ENCODE measurements at regions not wholly inside any gene's neighbourhood (a gene's known extent, or its start where the extent isn't known, plus 50 kb on each side); places are given as distances from the start of the nearest gene placed in this dataset.

DNA sequence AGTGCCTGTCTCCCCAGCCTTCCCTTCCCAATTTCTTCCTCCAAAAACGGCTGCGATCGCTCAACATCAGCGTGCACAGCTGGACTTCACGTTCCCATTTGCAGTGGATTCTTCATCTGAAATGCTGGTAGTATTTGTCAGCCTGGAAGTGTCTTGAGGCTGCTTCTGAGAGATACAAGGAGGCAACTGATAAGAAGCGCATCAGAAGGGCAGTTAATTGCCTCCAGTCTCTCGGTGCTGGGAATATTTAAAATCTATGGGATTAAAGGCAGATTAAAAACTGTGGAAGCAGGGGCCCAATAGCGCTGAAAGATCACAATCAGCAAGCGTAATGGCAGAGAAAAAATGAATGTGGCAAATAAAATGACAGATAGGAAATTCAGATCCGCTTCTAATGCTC lies 450.0 kb downstream of the GATA3 start:
- DNase-seq: no peak

DNA sequence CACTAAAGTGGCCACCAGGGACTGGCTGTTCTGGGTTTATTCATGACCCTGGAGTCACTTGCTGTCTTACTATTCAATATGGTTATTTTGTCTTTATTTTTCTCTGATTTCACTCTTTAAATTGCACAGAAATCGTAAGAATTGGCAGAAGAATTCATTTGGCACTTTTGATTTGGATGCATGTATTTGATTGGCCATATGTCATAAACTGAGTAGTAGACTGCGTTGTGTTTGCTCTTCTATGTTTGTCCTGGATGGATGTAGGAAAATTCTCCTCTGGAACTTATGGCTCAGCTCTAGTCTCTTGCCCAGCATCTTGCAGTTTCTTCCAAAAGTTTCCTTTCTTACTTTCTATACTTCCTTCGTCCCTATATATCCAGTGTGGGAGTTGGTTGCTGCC lies 452.7 kb downstream of the GATA3 start:
- no peak for DNase-seq

DNA sequence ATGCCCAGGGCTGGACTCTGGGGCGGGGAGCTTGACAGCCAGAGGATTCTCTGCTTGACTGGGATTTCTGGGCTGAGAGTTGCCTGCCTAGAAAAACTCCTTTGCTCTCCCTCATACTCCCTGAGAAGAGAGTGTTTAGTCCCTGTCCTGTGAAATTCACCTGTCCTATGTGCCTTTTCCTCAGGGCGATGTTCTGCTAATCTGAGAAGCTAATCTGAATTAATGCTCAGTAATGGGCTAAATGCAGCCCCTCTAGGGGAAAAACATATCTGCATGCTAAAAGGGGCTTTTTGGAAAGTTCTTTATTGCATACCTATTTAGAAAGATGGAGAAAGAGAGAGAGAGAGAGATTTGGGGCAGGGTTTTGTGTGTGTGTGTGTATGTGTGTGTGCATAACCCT lies 454.4 kb downstream of the GATA3 start:
- no peak for DNase-seq

DNA sequence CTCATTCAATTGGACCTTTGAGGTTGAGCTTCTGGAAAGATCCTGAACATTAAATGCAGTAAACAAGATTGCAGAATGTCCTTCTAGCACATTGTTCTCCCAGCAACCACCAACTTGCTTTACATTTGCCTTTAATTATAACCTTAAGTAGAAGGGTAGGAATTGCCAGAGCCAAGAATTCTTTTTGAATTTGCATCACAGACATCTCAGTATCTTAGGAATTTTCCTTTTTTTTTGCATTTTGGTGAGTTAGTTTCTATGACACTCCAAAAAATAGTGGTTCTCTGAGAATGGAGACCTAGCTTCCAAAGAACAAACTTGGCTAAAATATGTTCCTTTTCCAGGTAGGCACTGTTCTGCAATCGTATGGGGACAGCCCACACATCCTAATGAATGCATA lies 456.0 kb downstream of the GATA3 start:
- DNase-seq: no peak

DNA sequence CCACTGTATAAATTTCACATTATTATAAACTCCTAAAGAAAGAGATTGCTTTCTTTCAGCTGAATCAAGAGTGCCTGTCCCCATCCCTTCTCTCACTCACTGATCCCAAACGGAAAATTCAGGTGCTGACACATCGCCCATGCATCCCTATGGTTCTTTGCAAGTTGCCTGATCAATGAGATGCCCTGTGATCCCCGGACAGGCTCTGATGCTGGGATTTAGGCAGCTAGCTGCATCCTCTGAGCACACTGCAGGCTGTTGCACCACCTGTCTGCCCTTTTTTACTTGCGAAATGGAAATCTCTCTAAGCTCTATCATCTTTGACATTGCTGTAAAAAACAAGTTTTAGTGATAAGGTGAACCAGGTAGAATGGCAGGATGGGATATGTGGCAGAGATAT lies 456.5 kb downstream of the GATA3 start:
- no peak for DNase-seq

DNA sequence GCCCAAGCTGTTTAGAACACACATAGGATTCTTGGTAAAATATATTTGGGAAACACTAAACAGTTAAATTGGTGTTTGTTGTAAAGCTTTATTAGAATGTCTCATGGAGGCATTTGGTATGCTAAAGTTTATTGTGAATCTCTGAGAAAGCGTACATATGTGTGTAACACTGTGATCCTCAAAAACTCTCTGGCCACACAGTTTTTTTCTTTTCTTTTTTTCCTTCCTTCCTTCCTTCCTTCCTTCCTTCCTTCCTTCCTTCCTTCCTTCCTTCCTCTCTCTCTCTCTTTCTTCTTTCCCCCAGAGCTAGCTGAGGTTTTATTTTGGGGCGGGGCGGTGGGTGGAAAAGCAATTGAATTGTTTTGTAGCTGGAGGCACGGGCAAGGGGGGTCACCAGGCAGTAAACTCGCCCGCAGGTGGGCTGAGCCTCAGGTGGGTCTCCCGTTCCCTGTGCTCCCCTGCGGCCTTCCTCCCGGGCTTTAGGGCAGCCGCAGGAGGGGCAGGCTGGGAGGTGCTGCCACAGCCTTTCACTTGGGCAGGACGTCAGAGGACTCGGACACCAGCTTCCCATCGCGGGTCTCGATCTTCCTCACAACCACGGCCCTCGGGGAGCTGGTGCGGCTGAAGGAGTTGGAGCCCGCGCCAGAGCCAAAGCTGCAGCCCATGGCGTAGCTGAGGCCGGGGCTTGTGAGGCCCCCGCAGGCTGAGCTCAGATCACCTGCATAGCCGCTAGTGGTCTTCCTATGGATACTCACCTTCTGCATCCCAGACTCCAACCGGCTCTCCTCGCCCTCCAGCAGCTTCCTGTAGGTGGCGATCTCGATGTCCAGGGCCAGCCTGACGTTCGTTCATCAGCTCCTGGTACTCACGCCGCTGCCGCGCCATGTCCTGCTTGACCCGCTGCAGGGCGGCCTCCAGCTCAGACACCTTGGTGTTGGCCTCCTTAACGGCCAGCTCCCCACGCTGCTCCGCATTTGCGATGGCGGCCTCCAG lies 459.0 kb downstream of the GATA3 start:
- no peak for DNase-seq

DNA sequence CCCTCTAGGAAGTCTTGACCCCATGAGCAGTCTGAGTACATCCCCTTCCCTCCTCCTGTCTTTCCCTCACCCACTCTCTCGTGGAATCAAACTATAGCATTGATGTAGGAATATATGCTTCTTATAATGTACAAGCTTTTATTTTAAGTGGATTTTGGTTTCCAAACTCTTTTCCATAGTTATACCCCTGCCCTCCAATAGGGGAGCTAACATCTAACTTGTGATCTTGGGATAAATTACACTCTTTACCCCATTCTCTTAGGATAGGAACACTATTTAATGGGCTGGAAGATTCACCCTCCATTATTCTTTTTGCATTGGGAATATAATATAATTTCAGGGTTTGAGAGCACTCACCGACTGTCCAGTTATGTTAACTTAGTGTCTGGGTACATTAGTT lies 465.9 kb downstream of the GATA3 start:
- no peak for DNase-seq

DNA sequence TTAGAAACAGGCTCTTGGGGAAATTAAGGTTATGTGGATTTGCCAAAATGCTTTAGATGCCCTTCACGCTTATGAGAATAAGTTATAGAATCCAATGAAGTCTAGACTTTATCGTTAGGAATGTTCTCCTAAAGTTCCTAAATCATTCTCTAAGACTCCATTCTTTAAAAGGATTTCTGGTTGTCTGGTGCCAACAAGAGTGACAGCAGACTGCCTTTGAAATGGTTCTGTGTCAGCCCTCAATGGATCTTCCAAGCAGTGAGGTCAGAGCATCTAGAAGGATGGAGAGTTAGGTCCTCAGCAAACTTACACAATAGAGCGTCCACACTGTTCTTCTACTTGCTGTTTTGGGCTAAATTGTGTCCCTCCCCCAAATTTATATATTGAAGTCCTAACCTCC lies 473.3 kb downstream of the GATA3 start:
- DNase-seq: no peak

DNA sequence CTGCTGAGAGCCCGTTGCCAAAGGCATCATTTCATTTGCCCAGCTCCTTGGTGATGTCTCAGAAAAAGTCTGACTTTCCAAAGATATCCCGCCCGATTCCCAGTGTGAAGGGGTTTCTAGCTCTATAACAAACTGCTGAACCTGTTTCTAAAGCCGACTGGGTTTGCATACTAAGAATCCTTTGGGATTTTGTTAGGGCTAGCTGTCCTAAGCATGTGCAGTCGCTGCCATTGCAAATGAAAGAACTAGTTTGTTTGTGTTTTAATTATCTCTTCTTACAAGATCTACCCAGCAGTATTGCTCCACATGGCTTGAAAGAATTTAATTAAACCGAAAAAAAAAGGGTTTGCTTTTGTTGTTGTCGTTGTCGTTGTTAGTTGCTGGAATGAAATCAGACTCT lies 476.6 kb downstream of the GATA3 start:
- DNase-seq: no peak

DNA sequence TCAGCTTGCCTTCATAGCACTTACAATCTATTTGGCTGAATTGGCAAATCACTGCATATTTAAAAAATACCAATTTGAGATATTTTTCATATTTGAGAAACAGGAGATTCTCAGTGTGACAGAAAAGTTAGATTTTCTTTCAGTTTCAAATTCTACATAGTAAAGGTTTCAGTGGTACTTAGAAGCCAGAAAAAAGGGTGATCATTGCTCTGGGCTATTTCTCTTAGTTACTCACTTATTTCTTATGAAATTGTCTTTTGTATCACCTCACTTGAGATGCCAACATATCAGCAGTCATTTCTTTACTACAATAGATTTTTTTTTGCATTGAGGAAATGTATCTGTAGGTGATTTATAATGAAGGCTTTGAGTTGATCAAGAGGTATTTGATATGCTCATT lies 478.2 kb downstream of the GATA3 start:
- no peak for DNase-seq

DNA sequence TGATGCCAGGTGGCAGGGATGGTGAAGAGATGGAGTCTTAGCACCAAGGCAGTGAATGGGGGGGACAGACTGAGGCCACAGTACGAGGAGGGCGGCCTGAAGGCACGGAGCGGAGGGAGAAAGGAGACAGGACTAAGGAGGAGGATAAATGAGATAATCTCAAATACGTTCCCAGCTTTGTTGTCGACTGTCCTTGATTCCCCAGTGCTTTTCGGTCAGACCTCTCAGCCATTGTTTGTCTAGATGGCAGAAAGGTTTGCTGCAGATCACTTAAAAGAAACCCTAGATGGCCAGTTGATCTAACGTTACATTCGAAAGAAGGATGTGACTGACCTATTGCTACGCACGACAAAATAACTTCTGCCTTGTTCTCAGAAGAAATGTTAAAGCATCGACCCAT lies 479.0 kb downstream of the GATA3 start:
- DNase-seq: no peak

DNA sequence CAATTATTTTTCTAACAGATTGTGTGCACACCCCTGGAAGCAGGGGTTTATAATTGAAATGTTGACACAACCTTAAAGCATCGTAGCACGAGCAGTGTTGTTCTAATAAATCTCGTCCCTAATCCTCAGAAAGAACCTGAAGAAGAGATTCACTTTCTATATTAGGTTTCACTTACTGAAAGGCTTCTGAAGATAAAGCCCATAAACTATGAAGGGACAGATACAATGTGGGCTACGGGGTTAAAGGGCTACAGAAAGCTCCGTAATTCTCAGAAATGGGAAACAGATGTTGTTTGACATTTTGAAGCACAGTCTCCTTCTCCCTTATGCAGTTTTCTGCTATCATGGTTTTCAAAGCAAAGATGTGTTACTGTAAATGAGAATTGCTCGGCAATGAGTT lies 479.6 kb downstream of the GATA3 start:
- no peak for DNase-seq

DNA sequence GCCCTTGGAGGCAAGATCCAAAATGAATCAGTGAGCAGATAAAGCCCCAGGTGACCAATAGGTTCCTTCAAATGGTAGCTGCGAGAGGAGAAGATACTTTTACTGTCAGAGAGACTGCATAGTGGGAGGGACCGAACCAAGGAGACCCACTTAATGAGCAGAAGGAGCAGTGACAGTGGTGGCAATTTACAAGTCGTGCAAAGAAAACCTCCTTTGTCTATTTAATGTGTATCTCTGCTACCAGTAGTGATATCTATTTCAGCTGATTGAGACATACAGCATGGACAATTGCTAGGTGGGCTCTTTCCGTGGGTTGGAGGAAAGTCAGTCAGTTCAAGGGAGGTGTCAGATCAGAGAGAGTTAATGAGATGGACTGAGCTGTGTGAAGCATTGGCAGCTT lies 480.4 kb downstream of the GATA3 start:
- DNase-seq: no peak

DNA sequence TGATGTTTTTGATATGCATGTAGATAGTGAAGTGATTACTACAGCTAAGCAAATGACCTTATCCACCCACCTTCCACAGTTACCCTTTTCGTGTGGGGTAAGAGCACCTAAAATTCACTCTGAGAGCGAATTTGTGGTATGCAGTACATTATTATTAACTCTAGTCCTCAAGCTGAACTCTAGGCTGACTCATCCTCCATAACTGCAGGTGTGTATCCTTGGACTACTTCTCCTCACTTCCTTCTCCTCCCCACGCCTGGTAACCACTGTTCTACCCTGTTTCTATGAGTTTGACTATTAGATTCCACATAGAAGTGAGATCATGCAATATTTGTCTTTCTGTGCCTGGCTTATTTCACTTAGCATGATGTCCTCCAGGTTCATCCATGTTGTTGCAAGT lies 484.6 kb downstream of the GATA3 start:
- no peak for DNase-seq

DNA sequence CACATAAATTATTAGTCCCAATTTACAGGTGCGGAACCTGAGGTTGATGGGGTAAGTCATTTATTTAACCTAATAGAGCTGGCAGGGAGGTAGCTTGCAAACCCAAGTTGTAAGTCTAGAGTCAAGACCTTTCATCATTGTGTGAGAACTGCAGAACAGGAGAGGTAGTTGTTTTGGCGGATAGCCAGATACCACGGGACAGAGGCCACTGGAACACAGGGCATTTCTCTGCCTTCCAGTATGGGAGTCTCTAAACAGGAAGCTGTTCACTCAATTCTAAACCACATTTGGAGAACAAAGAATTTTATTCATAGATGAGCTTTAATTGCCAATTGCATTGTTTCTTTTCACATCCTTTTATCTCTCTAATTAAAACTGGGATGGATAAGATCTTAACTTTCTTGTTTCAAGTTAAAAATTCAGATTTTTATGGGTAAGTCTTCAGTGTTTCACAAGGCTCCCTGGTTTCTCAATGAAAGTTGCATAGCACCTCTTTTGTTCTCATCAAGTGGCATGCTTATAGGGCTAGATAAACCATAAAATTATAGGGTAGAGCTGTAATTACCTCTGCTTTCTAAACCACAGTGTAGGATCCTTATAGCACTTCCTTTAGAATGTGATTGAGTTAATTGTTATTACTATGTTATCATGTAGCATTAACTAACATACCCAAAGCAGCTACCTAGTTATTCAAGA lies 489.0 kb downstream of the GATA3 start:
- DNase-seq: no peak

DNA sequence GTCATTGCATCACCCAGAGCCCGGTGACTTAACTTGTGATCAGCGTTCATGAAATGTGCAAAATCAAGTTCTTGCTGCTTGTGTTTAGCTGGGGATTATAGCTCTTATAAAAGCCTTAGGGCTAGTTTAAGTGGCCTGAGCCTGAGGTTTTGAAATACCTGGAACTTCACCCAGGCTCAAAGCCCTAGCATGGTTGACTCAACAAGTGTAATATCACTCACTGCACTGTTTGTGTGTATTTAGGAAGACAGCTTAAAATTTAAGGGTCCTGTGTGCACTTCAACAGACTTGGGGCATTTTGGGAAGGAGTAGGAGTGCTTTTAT lies 489.5 kb downstream of the GATA3 start:
- no peak for DNase-seq

DNA sequence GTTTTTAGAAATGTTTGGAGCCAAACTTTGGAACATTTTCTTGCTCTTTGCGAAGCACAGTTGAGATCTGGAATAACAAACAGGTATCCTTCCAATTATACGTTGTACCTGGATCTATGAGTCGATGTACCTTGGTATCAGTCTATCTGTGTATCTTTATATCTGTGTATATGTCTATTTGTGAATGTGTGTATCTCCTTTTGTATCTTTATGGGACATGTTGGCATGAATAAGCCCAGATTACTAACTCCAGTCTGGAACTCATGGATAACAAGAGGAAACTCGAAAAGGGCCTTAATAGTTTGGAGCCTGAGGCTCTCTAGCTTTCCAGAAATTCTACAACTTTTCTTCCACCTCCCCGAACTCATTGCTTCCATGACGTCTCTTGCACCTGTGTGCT lies 490.0 kb downstream of the GATA3 start:
- no peak for DNase-seq

DNA sequence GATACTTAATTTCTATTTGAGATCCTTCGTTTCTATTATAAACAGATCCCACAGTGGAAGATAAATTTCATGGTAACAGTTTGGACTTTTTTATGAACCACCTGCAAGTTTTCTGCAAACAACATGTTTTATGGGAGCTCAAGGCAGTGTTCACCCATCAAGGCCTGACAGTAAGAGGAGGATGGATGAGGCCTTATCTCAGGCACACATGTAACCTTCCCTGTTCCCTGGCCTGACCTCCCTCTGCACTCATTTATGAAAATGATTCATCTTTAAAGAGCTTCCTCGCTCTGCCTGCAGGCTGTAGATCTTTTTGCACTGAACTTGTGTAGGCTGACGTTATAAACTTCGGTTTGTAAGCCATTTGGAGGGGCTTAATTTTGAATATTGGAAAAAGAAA lies 500.1 kb downstream of the GATA3 start:
- no peak for DNase-seq

DNA sequence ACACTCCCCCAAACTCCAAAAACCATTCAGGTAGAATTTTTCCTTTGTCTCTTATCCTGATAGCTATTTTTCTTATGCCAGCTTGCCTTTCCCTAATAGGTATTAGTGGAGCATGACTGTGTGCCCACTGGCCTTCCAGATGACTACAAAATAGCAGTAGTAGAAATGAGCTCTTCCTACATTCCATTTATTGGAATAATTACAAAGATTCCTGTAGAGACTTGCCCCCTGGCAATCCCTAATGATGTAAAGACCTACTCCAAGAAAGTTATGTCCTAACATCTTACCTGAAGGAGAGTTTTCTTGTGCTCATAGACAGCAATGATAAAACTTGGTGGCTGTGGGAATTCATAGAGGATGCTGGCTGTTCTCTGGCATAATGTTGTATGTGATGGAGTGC lies 501.8 kb downstream of the GATA3 start:
- no peak for DNase-seq

DNA sequence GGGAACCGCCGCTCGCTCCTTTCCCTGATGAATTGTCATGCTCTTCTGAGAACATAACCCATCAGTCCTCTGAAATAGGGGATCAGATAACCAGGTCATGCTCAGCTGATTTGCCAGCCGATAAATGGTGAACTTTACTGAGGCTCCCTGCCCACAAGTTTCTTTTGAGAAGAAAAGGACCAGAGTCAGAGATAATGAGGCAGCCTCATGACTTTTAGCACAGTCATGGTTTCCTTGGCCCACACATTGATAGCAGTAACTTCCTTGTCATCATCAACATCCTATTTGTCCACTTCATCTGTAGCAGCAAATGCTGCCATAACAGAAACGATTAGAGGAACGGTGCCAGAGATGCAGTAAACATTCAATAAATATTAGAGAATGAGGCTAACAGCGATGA lies 509.0 kb downstream of the GATA3 start:
- no peak for DNase-seq

DNA sequence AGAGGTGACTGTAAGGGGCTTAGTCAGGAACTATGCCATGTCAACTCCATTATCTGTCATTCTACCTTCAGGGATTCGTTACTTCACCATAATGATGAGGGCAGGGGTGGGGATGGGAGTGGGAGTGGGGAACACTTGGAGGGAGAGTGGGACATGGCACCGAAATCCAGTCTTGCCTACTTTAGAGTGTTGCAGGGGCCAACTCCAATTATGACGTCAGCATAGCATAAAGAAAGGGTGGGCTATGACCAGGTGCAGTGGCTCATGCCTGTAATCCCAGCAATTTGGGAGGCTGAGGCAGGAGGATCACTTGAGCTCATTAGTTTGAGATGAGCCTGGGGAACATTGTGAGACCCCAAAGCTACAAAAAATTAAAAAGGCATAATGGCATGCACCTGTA lies 512.2 kb downstream of the GATA3 start:
- DNase-seq: no peak

DNA sequence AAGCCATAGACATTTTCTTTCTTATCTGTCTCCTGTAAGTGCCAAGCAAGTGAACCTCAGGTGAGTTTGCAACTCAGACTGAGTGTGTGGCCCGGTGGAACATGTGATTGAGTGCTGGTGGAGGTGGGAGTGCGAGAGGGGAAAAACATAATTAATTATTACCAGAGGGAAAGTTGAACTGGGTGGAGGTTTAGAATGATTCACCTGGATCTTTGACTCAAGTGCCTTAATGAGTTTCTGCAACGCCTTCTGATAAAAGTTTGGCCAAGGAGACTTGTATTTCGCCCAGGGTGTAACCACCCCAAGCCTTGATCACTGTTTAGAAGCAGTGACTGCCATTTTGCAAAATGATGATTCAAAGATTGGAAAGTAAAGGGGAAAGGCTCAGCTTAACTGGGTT lies 513.9 kb downstream of the GATA3 start:
- DNase-seq: no peak

DNA sequence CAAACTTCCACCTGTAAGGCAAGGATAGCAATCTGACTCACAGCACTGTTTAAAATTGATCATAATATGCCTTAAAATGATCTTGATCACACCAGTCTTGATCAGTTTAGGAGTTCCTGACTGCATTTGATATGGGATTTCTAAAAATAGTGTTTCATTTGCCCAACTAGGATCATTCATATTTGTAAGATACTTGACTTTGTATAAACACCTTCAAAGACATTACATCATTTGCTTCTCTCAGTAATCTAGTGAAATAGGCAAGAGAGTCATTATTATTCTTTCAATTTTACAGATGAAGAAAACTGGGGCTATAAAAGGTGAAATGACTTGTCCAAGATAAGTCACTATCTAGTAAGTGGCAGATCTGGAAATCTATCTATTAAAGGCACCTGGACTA lies 521.1 kb downstream of the GATA3 start:
- DNase-seq: no peak

DNA sequence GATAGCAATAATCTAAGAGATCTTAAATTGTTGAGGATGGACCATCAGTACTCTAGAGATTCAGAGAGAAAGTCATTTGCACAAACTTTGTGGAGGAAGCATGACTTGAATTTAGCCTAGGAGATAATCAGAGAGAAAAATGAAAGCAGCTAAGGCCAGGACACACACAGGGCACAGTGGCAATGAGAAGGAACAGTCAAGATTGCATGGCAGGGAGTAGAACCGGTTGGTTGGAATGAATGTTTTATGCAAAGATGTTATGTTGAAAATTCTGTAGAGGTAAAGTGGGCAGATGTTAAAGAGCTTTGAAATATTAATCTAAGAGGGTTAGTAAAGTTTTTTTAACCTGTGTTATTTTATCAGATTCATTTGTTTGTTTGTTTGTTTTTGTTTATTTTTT lies 521.8 kb downstream of the GATA3 start:
- DNase-seq: no peak

DNA sequence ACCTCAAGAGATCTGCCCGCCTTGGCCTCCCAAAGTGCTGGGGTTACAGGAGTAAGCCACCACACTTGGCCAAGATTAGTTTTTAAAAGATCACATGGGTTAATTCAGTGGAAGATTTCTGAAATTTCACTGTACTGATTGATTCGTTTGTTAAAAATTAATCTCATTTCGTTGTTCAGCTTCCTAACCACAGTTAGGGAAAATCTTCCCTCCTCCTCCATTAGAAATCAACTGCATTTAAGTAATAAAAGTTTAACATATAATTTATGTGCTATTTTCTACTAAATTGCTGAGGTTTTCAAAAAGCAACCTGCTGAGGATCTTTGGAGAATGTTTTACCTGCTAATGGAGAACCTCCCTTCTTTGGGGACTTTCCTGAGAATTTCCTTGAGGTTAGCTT lies 522.4 kb downstream of the GATA3 start:
- no peak for DNase-seq

Data from NCI-H2171 treated with DMSO at 0.1 percent for 48 hours (cell line).